GM23248 (cell line): ENCODE measurements at regions not wholly inside any gene's neighbourhood (a gene's known extent, or its start where the extent isn't known, plus 50 kb on each side); places are given as distances from the start of the nearest gene placed in this dataset.

ENCODE experiments used
- EZH2 ChIP-seq: fragments of 200-600 bp; sonication (generic); IDR thresholded peaks from 2 replicates; pipeline ENCODE4 v1.6.1; 2018; ENCODE audit warnings: antibody characterized with exemption, mild to moderate bottlenecking; ENCODE audit not compliant: insufficient read depth, poor library complexity, severe bottlenecking
- EZH2phosphoT487 ChIP-seq: fragments of 200-600 bp; sonication (generic); IDR thresholded peaks from 2 replicates; pipeline ENCODE4 v1.6.1; 2018; ENCODE audit warnings: antibody characterized with exemption, moderate library complexity, mild to moderate bottlenecking, low read depth; ENCODE audit not compliant: insufficient read depth

- TF ChIP-seq EZH2phosphoT487 = no peak
- TF ChIP-seq EZH2 = no peak
These were observed 362.6 kb downstream of the TOX3 start for GRCh38 chr16:52184336-52184735.
